Stimulated activated CD4-positive, alpha-beta T cell treated with anti-CD3 and anti-CD28 coated beads, Interleukin-12 subunit alpha, Interleukin-12 subunit beta, amount 100 ng/mL, for 48 hours (primary cell): ENCODE measurements at regions not wholly inside any gene's neighbourhood (a gene's known extent, or its start where the extent isn't known, plus 50 kb on each side); places are given as distances from the start of the nearest gene placed in this dataset.

ENCODE experiments used
- DNase-seq, 3 donors: peaks; one replicate each; pipeline ENCODE4 v3.0.0-alpha.2; 2020; ENCODE audit warnings: low read depth in 2 of 3, low spot score in 1 of 3

DNA sequence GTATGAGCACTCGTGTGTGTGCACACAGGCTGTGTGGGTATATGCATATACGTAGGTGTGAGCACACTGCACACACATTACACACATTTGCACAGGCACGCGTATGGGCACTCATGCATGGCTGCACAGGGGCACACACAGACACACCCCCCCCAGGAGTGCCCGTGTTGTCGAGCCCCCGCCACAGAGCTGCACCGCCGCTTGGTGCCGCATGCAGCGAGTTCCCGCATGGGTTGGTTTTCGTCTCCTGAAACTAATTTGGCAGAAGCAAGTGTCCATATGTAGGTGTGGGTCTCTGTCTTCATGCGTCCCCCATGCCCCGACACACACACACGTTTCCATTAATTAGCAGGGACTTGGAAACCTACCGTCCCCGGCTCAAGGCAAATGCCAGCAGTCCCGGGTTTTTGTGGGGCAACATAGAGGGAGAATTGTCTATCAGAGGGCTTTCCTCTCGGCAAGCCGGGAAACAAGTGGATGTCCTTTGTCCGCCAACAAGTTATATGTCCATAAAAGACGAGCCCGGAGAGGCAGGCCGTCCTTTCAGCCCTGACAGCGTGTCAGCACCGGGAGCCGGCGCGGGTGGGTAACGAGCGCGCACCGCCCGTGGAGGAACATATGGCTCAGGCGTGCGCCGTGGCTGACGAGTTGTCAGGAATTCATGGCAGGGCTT is 1291.7 kb downstream of the BRD1 start:
- DNase-seq, result no peak

DNA sequence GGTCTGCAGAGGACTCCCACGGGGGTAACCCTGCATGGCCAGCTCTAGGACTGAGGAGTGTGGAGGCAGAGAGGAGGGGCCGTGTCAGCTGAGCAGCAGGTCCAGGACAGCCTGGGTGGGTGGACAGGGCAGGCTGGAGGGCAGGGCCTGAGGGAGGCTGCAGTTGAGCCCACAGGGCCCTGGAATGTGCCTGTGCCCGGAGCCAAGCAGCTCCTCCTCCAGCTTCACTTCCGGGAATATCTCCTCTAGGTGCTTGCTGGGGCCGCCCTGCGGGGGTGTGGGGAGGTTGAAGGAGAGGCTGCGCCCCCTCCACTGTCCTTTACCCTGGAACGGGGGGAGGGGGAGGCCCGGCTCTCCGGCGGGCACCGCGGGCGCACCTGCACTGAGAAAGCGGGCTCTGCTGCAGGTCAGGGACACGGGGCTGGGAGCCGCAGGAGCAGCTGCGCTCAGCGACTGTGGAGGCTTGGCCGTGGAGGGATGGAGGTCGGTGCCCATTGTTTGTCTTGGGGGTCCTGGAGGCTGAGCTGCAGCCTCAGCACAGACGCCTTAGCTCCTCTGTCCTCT is 1293.2 kb downstream of the BRD1 start:
- DNase-seq, result no peak

DNA sequence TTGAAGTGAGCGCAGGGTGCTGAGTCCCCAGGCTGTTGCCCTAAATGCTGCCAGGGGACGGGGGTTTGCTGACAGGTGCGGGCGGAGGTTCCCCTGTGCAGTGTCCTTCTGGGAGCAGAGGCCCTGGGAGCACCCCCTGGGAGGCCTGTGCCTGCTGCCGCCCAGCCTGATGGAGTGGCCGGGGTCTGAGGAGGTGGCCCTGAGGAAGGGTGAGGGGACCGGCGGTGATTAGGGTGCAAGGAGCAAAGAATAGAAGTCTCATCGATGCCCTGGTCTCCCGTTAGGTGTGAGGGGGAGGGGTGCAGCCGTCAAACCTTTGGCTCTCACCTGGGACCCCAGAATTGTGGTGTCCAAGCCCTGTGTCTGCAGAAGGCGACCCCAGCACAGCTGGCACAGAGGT is 1294.7 kb downstream of the BRD1 start:
- DNase-seq, result no peak

DNA sequence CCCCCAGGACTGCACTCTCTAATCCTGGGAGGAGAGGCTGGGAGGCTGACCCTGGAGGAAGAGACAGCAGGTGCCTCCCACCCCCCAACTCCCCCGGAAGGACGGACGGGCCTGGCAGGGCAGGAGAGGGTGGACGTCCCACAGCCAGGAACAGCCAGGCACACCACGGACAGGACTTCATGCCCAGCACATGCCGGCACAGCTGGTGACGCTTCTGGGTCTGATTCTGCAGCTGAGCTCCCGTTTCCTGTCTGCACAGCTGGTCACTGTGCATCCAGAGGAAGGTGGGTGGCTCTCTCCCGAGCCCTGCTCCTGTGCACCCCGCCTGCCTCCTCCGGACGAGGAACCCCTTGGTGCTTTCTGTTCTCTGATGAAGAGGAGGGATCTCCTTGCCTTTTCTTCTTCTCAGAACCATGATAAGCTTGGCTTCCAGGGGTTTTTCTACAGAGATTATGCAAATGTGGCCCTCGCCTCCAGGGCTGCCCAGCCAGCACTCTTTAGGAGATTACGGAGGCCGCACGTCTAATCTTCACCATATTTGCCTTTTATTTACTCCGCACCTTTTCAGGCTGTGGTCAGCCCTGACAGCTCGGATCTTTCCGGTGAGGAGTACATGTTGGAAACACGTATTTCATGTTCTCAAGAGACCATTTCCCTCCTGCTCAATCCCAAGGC is 1295.8 kb downstream of the BRD1 start:
- DNase-seq, result no peak

DNA sequence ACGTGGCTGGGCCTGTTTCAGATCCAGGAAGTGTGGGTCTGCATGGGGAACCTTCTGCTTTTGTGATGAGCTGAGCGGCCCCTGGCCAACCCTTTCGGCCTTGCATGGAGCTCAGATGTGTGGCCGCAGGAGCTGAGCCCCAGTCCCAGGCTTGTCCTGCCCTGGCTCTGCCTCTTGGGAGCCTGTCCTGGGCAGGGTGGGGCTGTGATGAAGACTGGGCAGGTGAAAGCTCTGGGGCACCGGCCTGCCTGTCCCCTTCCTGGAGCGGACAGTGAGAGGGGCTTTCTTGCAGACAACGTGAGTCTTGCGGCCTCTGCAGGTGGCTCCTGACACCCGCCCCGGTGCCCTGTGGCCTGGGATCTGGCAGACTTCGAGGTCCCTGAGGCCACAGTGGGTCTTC is 1296.6 kb downstream of the BRD1 start:
- DNase-seq, result no peak

DNA sequence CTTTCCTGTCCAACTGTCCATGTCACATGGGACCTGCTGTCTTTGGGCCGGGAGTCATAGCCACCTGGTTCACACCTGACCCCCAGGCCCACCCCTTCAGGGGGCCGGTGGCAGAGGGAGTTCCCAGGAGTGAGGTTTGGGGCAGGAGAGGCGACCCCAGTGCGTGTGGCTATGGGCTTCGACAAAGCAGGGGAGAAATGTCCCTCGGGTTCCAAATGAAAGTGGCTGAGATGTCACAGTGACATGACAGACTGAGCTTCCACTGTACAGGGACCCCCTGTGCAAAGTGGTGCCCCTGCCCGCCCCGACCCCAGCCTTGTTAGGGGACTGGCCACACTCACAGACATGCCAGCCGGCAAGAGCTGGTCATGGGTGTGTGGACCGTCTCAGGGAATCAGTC is 1297.0 kb downstream of the BRD1 start:
- no peak for DNase-seq

DNA sequence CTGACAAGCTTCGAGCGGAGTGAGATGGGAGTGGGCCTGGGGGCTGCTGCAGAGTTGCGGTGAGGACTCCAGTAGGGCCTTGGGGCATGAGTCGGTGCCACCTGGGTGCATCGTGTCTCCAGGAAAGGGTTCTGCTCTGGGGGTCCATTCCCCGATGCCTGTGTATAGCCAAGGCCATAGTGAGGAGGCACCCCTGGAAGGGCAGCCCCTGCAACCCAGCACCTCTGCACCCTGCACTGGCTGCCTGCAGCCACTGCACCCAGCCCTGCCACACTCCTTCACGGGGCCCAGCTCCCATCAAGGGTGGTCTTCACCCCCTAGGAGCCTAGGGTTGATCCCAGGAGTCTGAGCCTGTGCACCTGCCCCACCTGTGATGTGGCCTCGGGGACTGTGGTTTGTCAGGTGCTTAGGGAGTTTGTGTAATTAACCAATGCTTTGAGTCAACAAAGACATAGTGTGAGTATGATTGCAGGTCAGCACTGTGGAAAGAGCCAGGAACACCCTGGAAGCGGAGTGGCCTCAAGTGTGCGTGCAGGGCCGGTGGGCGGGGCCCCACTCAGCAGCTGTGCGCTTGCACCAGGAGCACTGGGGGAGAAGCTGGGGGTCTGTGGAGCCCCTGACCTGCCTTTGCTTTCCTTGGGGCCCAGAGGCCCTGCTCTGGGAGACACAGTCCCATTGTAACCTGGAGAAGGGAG is 1299.3 kb downstream of the BRD1 start:
- no peak for DNase-seq

- DNase-seq, result no peak
These were observed 1303.9 kb downstream of the BRD1 start for GRCh38 chr22:48523761-48524160.

GRCh38 chr22:48523091-48523490 is 1304.6 kb downstream of the BRD1 start:
- no peak for DNase-seq

GRCh38 chr22:48522271-48522670 is 1305.4 kb downstream of the BRD1 start:
- DNase-seq, result no peak

GRCh38 chr22:48520884-48521588 is 1306.6 kb downstream of the BRD1 start:
- DNase-seq, result no peak

DNA sequence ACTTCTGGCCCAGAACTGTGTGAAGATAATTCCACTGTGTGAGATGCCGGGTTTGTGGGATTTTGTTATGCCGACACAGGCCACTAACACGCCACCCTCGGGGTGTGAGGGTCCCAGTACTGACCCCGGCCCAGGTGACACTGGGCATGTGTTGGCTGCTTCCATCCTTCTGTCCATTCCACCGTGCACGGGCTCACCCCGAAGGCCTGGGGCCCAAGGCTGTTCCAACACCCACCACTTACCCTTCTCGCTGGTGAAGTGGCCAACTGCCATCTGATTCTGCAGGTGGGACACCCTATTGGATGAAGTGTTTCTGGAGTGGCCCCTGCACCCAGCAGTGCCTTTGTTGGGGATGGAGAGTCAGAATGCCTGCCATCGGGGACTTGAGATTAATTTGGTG is 1307.5 kb downstream of the BRD1 start:
- DNase-seq, result no peak

GRCh38 chr22:48517039-48518030 is 1310.3 kb downstream of the BRD1 start:
- DNase-seq, result no peak

DNA sequence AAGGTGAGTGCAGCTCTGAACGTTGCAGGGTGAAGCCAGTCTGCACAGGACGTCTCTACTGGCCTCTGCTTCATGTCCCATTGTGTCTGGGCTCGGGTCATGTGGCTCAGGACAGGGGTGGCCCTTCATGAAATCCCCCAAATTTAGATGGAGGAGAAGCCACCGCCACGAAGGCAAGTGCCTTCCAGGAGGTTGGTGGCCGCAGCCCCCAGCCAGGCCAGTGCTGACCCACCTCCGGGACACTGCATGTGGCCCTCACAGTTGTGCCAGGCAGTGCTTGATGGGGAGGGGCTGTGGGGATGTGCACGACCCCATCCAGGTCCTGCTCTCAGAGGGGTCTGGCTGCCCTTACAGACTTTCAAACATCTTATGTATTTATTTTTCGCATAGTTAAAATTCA is 1311.1 kb downstream of the BRD1 start:
- no peak for DNase-seq

GRCh38 chr22:48515571-48516200 is 1312.0 kb downstream of the BRD1 start:
- DNase-seq, result no peak

DNA sequence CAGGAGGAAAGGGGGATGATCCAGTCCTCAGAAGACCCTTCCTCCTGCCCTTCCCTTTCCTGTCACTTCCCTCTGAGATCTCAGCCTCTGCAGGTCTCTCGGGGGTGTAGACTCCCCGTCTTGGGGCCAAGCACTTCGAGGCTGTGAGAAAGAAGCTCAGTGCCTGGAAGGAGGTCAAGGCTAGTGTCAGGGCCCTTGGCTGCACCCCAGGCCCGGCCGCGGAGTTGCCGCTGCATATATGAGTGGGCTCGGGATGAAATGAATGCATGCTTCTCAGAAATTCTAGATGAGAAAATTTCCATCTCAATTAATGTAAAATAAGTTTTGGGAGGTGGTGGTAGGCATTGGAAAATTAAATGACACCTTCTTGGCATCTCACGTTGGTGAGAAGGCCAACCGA is 1313.7 kb downstream of the BRD1 start:
- DNase-seq, result no peak

- DNase-seq, result no peak
These were observed 1314.2 kb downstream of the BRD1 start for GRCh38 chr22:48513446-48513845.

- DNase-seq, result no peak
These were observed 1315.8 kb downstream of the BRD1 start for GRCh38 chr22:48511781-48512327.

- no peak for DNase-seq
These were observed 1316.5 kb downstream of the BRD1 start for GRCh38 chr22:48511211-48511610.

DNA sequence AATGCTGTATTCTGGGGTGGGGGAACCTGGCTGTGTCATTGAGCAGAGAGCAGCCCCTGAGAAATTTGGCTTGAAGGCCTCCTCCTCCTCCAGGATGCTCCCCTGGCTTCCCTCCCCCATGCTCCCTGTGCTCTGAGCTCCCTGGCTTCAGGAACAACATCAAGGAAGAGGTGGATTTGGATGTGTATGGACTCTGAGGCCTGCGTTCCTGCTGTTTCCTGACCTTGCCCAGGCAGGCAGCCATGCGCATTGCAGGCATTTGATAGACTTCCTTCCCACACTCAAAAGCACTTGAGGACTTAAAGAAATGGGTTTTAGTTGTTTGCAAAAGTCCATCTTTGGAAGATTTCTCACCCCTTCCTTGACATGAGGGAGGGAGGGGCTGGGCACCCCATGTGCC is 1317.1 kb downstream of the BRD1 start:
- DNase-seq, result no peak
